BJ (cell line): ENCODE measurements at regions not wholly inside any gene's neighbourhood (a gene's known extent, or its start where the extent isn't known, plus 50 kb on each side); places are given as distances from the start of the nearest gene placed in this dataset.

Experiments used
- CTCF ChIA-PET: fragments of 350-600 bp; formaldehyde crosslinking; extraction: SDS; loops from one replicate; lab custom pipeline; 2021; ENCODE audit warnings: antibody characterized with exemption, inconsistent platforms; lab: Yijun Ruan, JAX
- POLR2A ChIA-PET: fragments of 300-600 bp; sonication (Branson Sonifier 250); formaldehyde crosslinking; extraction: SDS; loops from one replicate; lab custom pipeline; 2021; ENCODE audit warnings: antibody characterized with exemption; lab: Charles Lee
- DNase-seq: peaks from one replicate; pipeline ENCODE4 v3.0.0-alpha.2; 2011; ENCODE audit warnings: low read depth
- H3K27me3 ChIP-seq: 2 replicates; pipeline ENCODE4 v1.6.0; 2011; ENCODE audit warnings: low read length; ENCODE audit not compliant: control insufficient read depth, insufficient read depth
- H3K36me3 ChIP-seq: 2 replicates; pipeline ENCODE4 v1.5.1; 2011; ENCODE audit warnings: low read length; ENCODE audit not compliant: control insufficient read depth, insufficient read depth
- H3K4me3 ChIP-seq: 2 replicates; pipeline ENCODE4 v1.5.1; 2011; ENCODE audit warnings: low read depth, mild to moderate bottlenecking, control low read depth, low read length
- CTCF ChIP-seq: IDR thresholded peaks from 2 replicates; pipeline ENCODE4 v1.5.1; 2011; ENCODE audit warnings: low read depth, mild to moderate bottlenecking, control low read depth, inconsistent platforms, low read length, moderate library complexity; ENCODE audit not compliant: insufficient read depth

- no peak for TF ChIP-seq CTCF
- Histone ChIP-seq H3K27me3 (no peaks in the 10 kb centered on the region), H3K4me3 (no peak overlapping the region), H3K36me3 (no peaks in the 10 kb centered on the region)
- DNase-seq, result no peak
- ChIA-PET CTCF (interaction anchor here (0.7 kb wide), 1 partner anchor 12 kb away, joined by 3 read pairs; no protein-coding TSS in a partner anchor), POLR2A (no interaction called here)
Measured at GRCh38 chr21:17051054-17051453, 461.8 kb upstream of the CXADR start.

- no peaks in the 10 kb centered on the region for H3K27me3 ChIP-seq
- CTCF ChIA-PET, result no interaction called here
- POLR2A ChIA-PET, result no interaction called here
- no peak overlapping the region for H3K4me3 ChIP-seq
- no peak for DNase-seq
- H3K36me3 ChIP-seq, result no peaks in the 10 kb centered on the region
- TF ChIP-seq CTCF, result no peak
Measured at GRCh38 chr21:17053321-17053720, 459.5 kb upstream of the CXADR start.

GRCh38 chr21:17059936-17060335, 452.9 kb upstream of the CXADR start:
- Histone ChIP-seq H3K36me3 (no peaks in the 10 kb centered on the region), H3K4me3 (no peak overlapping the region), H3K27me3 (no peaks in the 10 kb centered on the region)
- TF ChIP-seq CTCF, result no peak
- DNase-seq, result no peak
- ChIA-PET CTCF (interaction anchor here (0.8 kb wide), 1 partner anchor 213 kb away, joined by 3 read pairs; no protein-coding TSS in a partner anchor), POLR2A (no interaction called here)

GRCh38 chr21:17066006-17066405, 446.8 kb upstream of the CXADR start:
- no peak for TF ChIP-seq CTCF
- DNase-seq, result no peak
- POLR2A ChIA-PET, result no interaction called here
- Histone ChIP-seq H3K36me3 (no peaks in the 10 kb centered on the region), H3K27me3 (no peaks in the 10 kb centered on the region), H3K4me3 (no peak overlapping the region)
- CTCF ChIA-PET, result no interaction called here

GRCh38 chr21:17071093-17071492, 441.8 kb upstream of the CXADR start:
- POLR2A ChIA-PET, result no interaction called here
- no peak for TF ChIP-seq CTCF
- Histone ChIP-seq H3K4me3 (no peak overlapping the region), H3K27me3 (no peaks in the 10 kb centered on the region), H3K36me3 (no peaks in the 10 kb centered on the region)
- CTCF ChIA-PET, result no interaction called here
- no peak for DNase-seq
